ENCODE measurements at regions not wholly inside any gene's neighbourhood (a gene's known extent, or its start where the extent isn't known, plus 50 kb on each side); places are given as distances from the start of the nearest gene placed in this dataset.

- Histone ChIP-seq H3K4me1 (no peaks in the 10 kb centered on the region), H3K27me3 (no peaks in the 10 kb centered on the region), H3K9me3 (no peaks in the 10 kb centered on the region), H3K27ac (no peak overlapping the region), H3K36me3 (no peaks in the 10 kb centered on the region), H3K4me3 (no peak overlapping the region)
- DNase-seq (no peak), ATAC-seq (no peak)
- TF ChIP-seq CTCF (IDR thresholded peaks at IDR 0.05) = no peak
- intact Hi-C loops (cut with DNase I) = no loop called here
Observed at GRCh38 chr2:180905461-180905860, 74.9 kb upstream of the UBE2E3 start.

- H3K9me3 ChIP-seq = no peaks in the 10 kb centered on the region
- H3K27ac ChIP-seq = no peak overlapping the region
- H3K27me3 ChIP-seq = no peaks in the 10 kb centered on the region
- DNase-seq = no peak
- no peak for TF ChIP-seq CTCF (IDR thresholded peaks at IDR 0.05)
- H3K4me1 ChIP-seq = no peaks in the 10 kb centered on the region
- no peaks in the 10 kb centered on the region for H3K36me3 ChIP-seq
- ATAC-seq = no peak
- H3K4me3 ChIP-seq = no peak overlapping the region
- intact Hi-C loops (cut with DNase I) = no loop called here
Observed at GRCh38 chr2:180905002-180905401, 75.4 kb upstream of the UBE2E3 start.

GRCh38 chr2:180901331-180901730, 79.1 kb upstream of the UBE2E3 start:
- ATAC-seq (no peak), DNase-seq (no peak)
- Histone ChIP-seq H3K4me1 (no peaks in the 10 kb centered on the region), H3K9me3 (no peaks in the 10 kb centered on the region), H3K27me3 (no peaks in the 10 kb centered on the region), H3K27ac (no peak overlapping the region), H3K4me3 (no peak overlapping the region), H3K36me3 (no peaks in the 10 kb centered on the region)
- no peak for TF ChIP-seq CTCF (IDR thresholded peaks at IDR 0.05)
- intact Hi-C loops (cut with DNase I) = no loop called here

- no peaks in the 10 kb centered on the region for H3K36me3 ChIP-seq
- no peaks in the 10 kb centered on the region for H3K27me3 ChIP-seq
- intact Hi-C loops (cut with DNase I) = no loop called here
- H3K4me3 ChIP-seq = no peak overlapping the region
- no peaks in the 10 kb centered on the region for H3K4me1 ChIP-seq
- TF ChIP-seq CTCF (IDR thresholded peaks at IDR 0.05) = no peak
- no peak for DNase-seq
- no peak overlapping the region for H3K27ac ChIP-seq
- no peak for ATAC-seq
- no peaks in the 10 kb centered on the region for H3K9me3 ChIP-seq
Observed at GRCh38 chr2:180893752-180894151, 86.7 kb upstream of the UBE2E3 start.

GRCh38 chr2:180892091-180892490, 88.3 kb upstream of the UBE2E3 start:
- TF ChIP-seq CTCF (IDR thresholded peaks at IDR 0.05) = no peak

GRCh38 chr2:180891360-180891759, 89.0 kb upstream of the UBE2E3 start:
- intact Hi-C loops (cut with DNase I) = no loop called here
- Histone ChIP-seq H3K27ac (no peak overlapping the region), H3K27me3 (no peaks in the 10 kb centered on the region), H3K4me1 (no peaks in the 10 kb centered on the region), H3K9me3 (no peaks in the 10 kb centered on the region), H3K4me3 (no peak overlapping the region), H3K36me3 (no peaks in the 10 kb centered on the region)
- DNase-seq (no peak), ATAC-seq (no peak)
- no peak for TF ChIP-seq CTCF (IDR thresholded peaks at IDR 0.05)

More at GRCh38 chr2:180892091-180892490, 88.3 kb upstream of the UBE2E3 start:
- Histone ChIP-seq H3K27ac (no peak overlapping the region), H3K27me3 (no peaks in the 10 kb centered on the region), H3K4me3 (no peak overlapping the region), H3K9me3 (no peaks in the 10 kb centered on the region), H3K4me1 (no peaks in the 10 kb centered on the region), H3K36me3 (no peaks in the 10 kb centered on the region)
- intact Hi-C loops (cut with DNase I) = no loop called here
- no peak for ATAC-seq
- no peak for DNase-seq
